ENCODE measurements at regions not wholly inside any gene's neighbourhood (a gene's known extent, or its start where the extent isn't known, plus 50 kb on each side); places are given as distances from the start of the nearest gene placed in this dataset.

- TF ChIP-seq, protein P1, sequence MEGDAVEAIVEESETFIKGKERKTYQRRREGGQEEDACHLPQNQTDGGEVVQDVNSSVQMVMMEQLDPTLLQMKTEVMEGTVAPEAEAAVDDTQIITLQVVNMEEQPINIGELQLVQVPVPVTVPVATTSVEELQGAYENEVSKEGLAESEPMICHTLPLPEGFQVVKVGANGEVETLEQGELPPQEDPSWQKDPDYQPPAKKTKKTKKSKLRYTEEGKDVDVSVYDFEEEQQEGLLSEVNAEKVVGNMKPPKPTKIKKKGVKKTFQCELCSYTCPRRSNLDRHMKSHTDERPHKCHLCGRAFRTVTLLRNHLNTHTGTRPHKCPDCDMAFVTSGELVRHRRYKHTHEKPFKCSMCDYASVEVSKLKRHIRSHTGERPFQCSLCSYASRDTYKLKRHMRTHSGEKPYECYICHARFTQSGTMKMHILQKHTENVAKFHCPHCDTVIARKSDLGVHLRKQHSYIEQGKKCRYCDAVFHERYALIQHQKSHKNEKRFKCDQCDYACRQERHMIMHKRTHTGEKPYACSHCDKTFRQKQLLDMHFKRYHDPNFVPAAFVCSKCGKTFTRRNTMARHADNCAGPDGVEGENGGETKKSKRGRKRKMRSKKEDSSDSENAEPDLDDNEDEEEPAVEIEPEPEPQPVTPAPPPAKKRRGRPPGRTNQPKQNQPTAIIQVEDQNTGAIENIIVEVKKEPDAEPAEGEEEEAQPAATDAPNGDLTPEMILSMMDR (IDR thresholded peaks at IDR 0.05), result no peak
- TF ChIP-seq POLR2A (IDR thresholded peaks at IDR 0.05) (no peak), POLR2AphosphoS5 (IDR thresholded peaks at IDR 0.05) (no peak)
Measured at GRCh38 chr5:15008921-15009320, 137.3 kb upstream of the ANKH start.

Measured in upper lobe of left lung (tissue), 4 donors.